GM18909 (cell line): ENCODE measurements at regions not wholly inside any gene's neighbourhood (a gene's known extent, or its start where the extent isn't known, plus 50 kb on each side); places are given as distances from the start of the nearest gene placed in this dataset.
"Not testable (repeated sequence)": the region's sequence is repeated elsewhere in the genome, so short reads cannot be mapped to it uniquely, and the experiment has no call there.

Experiments used
- ATAC-seq: cut with Tn5 transposase; IDR thresholded peaks from one replicate; pipeline ENCODE4 v1.9.1; 2021; ENCODE audit warnings: mild to moderate bottlenecking; ENCODE audit not compliant: unreplicated experiment, poor library complexity

DNA sequence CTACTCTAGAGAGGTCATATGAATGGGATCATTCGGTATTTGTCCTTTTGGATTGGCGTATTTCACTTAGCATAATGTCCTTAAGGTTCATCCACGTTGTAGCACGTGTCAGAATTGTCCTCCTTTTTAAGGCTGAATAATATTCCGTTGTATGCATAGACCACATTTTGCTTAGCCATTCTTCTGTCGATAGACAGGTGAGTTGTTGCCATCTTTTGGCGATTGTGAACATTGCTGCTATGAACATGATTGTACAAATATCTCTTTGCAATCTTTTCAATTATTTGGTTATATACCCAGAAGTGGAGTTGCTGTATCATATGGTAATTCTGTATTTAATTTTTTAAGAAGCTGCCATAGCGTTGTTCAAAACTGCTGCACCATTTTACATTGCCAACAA is 52.4 kb upstream of the GOLGA8J start:
- ATAC-seq, result no peak

DNA sequence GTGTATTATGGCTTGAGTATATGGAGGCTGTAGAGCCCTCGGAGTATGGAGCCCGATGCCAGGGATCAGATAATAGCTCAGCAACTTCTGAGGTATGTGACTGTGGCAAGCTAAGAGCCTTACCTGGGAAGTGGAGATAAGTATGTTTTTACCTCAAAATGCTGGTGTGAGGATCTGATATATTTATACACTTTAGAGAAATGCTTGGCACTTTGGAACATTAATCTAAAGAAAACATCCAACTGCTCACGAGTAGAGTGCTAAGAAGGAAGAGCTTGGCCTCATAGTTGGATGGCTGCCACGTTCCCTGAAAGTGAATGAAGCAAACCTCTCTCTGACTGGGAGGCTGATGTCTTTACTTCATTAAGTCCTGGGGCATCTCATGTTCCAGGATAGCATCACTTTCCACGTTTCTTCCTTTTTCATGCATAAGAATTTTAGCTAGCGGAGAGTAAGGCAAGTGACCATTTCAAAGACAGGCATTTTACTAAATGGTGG is 58.9 kb upstream of the GOLGA8J start:
- ATAC-seq, result no peak

DNA sequence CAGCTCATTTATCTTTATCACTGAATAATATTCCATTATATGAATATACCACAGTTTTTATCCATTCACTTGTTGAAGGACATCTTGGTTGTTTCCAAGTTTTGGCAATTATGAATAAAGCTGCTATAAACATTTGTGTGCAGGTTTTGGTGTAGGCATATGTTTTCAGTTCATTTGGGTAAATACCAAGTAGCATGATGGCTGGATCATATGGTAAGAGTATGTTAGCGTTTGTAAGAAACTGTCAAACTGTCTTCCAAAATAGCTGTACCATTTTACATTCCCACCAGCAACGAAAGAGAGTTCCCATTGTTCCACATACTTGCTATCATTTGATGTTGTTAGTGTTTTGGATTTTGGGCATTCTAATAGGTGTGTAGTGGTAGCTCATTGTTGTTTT is 72.0 kb upstream of the GOLGA8J start:
- no peak for ATAC-seq

DNA sequence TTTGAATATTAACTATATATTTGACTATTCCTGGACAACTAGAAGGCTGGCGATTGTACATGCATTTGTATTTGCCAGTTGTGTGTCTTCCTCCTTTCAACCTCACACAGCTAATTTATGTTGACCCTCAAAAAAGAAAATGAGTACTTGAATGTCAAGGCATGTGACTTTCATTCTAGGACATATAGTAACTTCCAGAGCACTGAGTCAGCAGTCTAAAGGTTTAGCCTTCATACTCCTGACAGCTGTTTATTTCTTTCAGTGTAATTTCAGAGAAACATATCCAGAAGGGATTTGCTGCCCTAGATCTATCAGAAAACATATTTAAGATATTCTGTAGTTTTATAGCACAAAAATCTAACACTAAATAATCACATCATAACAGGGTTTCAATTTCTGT is 74.6 kb upstream of the GOLGA8J start:
- no peak for ATAC-seq

DNA sequence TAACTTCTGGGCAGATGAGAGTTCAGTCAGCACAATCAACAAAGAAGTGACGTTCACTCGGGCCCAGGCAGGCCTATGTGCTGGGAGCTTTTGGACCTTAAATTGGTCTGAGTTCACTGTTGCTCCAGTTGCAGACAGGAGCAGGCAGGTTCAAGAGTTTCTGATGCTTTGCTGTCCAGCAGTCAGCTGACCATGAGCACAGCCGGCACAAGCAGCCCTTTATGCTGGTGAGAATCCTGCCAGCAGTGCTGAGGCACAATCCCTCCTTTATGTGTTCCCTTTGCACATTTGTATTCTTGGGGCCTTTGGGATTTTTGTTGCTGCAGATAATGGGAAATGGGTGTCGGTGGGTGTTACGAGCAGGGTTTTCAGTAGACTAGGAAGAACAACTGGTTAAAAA is 81.2 kb upstream of the GOLGA8J start:
- ATAC-seq, result no peak

DNA sequence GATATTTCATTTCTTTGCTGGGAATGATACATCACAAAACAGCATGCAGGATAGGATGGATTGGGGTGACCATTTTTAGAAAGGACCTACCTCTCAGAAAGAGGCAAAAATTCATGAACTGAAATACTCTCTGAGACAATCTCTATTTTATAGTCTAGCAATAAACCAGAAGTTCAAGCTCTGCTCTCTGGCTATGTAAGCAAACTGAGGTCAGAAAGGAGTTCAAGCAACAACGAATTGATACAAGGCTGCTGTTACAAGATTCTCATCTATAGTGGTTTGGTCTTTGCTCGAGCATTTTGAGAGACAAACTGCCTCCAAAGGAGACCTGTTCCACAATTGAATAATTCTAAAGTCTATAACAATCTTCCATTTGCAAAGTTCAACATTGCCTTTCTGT is 84.7 kb upstream of the GOLGA8J start:
- ATAC-seq, result no peak

DNA sequence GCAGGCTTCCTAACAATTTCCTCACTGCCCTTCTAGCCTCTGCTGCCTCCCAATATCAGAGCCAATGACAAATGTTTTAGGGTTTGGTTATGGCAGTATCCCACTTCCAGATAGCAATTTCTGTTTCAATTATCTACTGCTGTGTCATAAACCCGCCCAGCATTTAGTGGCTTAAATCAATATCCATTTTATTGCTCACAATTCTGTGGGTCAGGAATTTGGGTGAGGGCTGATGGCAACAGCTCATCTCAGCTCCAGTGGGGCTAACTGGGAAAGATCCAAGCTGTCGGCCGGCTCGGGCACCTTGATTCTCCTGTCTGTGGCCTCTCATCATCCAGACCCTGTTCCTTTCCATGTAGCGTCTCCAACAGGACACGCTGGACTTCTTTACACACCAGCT is 85.3 kb upstream of the GOLGA8J start:
- ATAC-seq, result no peak

DNA sequence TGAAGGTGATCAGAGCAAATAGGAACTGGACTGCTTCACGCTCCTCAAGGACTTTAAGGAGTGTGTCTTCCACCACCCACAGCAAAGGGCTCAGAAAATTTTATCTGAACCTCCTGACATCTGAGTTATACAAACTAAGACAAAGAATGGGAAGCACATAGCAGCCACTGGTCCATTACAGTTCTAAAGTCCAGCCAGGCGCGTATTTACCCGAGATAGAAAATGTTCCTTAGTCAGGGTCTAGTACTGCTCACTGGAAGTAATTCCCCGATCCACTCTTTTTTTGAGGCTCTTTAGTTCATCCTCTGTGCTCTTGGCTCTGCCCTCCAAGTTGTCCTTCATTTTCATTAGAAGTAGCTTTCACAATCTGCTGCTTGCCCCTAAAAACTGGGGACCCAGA is 88.5 kb upstream of the GOLGA8J start:
- no peak for ATAC-seq

DNA sequence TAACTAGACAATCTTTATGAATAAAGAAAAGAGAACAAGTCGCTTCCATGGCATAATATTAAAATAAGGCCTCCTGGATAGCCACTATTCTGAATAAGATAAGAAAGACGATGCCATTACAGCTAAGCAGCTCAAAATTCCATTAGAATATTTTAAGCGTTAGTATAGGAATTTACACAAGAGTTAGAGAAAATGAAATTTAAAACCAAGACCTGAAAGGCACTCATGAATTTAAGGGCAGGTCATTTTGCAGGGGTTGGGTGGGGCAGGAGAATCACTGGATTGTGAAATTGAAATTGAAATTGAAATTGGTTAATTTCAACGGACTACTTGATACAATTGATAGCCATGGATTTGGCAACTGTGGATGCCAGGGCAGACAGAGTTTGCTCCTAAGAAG is 91.8 kb upstream of the GOLGA8J start:
- ATAC-seq, result no peak

DNA sequence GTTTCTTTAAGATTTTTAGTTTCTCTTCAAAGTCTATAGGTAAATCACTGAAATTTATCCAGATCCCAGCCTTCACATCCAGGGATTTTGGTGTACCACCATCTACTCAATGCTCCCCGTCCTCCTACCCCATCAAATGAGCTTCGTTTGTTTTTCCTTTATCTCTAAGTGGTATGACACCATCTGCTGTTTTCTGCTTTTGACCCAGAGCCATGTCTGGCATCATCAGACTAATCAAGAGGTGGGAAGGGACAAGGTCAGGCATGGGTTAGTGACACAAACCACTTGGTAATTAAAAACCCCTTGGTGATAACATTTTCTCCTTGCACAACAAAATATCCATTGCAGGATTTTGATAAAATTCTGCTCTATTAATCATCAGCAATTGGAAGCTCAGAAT is 92.7 kb upstream of the GOLGA8J start:
- ATAC-seq, result no peak

DNA sequence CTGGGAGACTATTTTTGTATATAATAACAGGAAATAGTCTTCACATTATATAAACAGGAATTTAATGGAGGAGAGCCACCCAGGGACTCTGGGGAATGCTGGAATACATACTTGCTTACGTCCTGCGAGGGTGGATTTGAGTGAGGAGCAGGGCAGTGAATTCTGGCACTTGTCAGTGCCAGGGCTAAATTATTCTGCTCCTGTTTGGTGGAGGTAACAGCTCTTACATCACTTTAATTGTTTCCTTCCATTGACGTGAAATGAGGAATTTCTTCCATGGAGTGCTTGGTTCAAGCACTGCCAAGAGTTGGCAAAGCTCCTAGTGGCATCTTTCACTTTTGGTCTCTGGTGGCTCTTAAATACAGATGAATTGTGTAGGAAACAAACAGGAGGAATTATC is 94.1 kb upstream of the GOLGA8J start:
- no peak for ATAC-seq

DNA sequence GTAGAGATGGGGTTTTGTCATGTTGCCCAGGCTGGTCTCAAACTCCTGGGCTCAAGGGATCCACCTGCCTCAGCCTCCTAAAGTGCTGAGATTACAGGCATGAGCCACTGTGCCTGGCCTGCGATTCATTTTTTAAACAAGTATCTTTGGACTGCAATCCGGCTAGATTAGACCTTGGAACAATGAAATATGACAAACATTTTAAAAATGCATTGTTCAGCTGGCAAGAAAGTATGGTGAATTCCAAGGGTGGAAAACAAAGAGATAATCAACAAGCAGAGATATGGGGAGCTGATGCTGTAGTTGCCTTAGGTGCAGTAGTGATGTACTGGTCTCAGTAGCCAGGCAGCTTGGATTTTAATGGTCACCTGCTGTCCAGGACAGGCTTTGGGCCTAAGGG is 95.8 kb upstream of the GOLGA8J start:
- no peak for ATAC-seq

DNA sequence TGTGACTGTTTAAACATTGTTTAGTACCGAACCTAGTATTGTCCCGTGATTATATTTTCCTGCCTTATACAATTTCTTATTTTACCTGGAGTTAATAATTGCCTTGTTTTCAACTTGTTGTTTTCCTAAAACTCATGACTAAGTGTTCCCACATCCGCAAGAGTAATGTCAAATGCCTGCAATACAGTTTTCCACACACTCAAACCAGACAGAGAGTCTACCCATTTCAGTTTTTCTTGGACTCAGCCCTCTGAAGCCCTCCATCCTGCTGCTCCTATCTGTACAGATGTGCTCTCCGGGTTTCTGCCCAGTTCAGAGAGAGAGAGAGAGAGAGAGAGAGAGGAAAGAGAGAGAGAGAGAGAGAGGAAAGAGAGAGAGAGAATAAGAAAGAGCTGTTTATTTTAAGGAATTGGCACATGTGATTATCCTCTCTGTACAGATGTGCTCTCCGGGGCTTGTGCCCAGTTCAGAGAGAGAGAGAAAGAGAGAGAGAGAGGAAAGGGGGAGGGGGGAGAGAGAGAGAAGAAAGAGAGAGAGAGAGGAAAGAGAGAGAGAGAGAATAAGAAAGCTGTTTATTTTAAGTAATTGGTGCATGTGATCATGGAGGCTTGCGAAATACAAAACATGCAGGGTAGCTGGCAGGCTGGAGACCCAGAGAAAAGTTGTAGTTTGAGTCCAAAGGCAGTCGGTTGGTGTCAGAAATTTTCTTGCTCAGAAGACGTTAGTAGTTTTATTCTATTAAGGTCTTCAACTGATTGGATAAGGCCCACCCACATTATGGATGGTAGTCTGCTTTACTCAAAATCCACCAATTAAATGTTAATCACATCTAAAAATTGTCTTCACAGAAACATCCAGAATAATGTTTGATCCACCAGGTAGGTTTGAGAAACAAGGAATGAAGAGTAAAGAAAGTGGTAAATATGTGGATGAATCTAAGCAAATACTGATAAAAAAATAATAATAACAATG is 104.1 kb upstream of the GOLGA8J start:
- ATAC-seq, result no peak

DNA sequence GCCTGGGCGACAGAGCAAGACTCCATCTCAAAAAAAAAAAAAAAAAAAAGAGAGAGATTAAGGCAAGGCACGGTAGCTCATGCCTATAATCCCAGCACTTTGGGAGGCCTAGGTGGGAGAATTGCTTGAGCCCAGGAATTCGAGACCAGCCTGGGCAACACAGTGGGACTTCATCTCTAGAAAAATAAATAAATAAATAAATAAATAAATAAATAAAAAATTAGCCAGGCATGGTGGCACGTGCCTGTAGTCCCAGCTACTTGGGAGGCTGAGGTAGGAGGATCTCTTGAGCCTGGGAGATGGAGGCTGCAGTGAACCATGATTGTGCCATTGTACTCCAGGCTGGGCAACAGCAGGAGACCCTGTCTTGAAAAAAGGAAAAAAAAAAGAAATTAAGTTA is 108.7 kb upstream of the GOLGA8J start:
- not testable (repeated sequence) for ATAC-seq

DNA sequence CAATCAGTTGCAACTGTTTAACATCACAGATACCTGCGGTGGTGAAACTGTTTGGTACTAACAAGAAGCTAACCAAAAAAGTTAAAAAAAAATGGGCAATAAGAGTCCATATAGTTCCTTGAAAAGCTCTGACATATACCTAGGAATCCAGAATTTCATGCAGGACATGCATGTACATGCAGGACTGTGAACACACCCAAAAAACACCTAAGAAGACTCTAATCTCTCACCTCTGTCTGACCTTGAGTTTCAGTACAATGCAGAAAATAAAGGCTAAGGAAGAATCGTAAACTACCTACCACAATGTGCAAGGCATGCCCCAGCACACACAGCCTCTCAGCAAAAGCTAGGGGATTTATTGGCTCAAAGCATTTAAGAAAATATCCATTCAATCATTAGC is 110.7 kb upstream of the GOLGA8J start:
- no peak for ATAC-seq

DNA sequence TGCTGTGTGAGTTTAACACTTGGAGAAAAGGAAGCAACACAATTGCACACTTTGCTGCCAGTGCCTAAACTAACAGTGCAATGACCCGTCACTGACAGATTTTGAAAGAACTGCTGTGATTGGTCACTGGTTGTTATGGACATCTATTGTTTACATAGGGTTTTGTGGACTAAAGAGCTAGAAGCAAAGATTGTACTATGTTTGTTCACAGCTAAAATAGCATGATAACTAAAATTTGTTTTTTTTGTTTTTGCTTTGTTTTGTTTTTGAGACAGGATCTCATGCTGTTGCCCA is 112.4 kb upstream of the GOLGA8J start:
- ATAC-seq, result no peak

DNA sequence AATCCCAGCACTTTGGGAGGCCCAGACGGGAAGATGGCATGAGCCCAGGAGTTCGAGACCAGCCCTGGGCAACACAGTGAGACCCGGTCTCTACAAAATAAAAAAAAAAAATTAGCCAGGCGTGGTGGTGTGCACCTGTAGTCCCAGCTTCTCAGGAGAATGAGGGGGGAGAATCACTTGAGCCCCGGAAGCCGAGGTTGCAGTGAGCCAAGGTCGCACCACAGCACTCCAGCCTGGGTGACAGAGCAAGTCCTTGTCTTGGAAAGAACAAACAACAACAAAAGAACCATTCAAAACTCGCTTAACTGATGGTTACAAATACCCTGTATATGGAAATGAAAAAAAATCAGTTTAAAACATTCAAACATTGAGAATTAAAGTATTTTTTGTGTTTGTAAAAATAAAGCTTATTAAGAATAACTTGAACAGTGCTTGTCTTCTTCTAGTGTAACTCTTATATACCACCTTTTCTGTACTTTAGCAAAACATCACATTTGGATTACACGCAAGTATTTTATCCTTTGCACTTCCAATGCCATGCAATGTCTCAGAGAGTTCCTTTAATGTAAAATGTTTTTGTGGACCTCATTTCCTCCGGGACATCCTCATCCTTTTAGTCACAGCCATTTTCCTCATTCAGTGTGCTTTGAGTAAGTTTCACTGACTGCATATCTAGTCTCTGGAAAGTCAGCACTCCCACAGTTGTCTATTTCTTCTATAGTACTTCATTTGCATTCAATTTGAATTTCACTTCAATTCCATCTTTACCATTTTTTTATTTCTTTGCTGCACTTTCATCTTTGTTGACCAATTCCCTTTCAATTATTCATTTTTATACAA is 113.0 kb upstream of the GOLGA8J start:
- no peak for ATAC-seq

DNA sequence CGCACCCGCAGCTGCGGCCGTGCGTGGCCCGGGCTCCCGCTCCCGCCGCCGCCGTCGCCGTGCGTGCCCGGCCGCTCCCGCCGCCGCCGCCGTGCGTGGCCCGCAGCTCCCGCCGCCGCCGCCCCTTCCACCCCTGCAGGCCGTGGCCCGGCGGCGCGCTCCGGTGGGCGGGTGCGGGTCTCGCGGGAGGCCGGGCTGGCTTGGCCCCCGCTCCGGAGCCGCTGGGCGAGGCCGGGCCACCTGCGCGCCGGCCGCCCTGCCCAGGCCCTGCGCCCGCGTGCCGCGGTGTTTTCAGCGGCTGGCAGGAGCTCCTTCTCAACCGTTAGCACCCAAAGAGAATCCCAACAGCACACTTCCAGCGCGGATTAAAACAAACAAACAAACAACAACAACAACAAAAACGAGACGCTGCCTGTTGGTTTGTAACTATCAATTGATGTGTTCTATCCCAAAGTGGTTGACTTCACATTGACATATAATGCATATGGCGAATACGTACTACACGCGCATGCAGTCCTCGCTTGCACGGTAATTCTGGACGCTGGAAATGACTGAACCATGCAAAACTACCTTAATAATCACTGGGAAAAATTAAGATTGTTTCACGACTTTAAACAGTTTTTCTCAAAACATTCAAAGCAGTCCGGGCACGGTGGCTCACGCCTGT is 113.7 kb upstream of the GOLGA8J start:
- no peak for ATAC-seq

DNA sequence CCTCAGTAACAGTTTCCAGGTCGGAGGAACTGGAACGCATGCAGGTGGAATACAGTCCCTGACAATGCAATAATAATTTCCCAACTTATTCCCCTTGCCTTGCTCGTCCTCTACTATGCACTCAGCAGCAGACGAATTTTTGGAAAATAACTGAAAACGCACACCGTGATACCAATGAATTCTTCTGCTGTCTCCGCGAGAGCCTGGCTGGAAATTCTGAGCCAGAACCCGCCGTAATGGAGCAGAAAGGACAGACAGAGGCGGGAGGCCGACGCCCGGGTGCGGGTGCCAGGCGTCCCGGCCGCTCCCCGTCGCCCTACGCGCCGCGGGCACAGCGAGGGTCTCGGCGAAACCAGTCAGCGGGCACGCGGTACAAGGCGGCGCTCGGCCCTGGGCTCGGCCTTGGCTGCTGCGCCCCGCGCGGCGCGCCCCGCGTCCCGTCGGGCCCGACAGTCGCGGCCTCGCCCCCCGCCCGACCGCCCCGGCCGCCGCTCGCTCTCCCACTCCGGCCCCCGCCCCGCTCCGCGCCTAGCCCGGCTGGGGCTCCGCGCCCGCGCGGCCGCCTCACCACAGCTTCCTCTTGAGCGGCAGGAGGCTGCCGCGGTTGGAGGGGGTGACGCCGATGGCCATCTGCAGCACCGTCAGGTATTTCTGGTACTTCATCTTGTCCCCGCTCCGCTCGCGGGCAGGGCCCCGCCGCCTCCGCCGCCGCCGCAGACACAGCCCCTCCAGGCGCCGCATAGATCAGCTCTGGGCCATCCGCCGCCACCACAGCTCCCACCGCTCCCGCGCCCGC is 114.5 kb upstream of the GOLGA8J start:
- no peak for ATAC-seq

DNA sequence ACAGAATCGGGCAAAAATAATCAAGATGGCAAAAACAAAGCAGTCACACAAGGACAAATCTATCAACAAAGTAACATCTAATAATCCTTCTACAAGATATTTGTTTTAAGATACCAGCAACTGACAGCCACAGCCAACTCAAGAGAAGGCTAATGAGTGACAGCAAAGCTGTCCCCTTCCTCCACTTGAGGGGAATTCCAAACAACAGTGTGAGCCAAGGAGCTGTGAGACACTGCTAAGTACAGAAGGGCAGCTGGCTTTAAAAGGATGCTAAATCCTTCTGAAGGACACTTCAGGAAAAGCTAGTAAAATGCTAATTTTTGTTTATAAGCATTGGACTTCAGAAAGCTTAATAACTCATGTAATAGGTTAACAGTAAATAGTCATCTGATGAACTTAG is 120.3 kb upstream of the GOLGA8J start:
- no peak for ATAC-seq
